GM21825 (cell line): ENCODE measurements at regions not wholly inside any gene's neighbourhood (a gene's known extent, or its start where the extent isn't known, plus 50 kb on each side); places are given as distances from the start of the nearest gene placed in this dataset.

ENCODE experiments used
- ATAC-seq: cut with Tn5 transposase; IDR thresholded peaks from one replicate; pipeline ENCODE4 v1.9.1; 2021; ENCODE audit warnings: mild to moderate bottlenecking, moderate library complexity; ENCODE audit not compliant: unreplicated experiment

DNA sequence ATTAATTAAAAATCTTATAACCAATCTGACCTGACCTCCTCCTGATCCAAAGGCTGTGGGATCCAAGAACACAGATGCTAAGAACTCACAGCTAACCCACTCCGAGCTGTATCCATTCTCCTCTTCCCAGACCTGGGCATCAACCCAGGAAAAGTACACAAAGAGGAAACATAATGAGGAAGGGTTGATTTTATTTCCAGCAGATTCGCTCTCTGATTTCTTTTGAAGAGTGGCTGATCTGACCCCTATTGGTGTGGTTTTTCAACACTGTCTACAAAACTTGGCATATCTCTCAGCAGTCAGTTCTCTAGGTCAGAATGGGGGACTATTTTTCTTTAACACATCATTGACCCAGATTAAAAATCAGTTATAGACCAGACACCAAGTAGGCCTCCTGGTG, 201.9 kb upstream of the UBASH3B start:
- ATAC-seq = no peak

DNA sequence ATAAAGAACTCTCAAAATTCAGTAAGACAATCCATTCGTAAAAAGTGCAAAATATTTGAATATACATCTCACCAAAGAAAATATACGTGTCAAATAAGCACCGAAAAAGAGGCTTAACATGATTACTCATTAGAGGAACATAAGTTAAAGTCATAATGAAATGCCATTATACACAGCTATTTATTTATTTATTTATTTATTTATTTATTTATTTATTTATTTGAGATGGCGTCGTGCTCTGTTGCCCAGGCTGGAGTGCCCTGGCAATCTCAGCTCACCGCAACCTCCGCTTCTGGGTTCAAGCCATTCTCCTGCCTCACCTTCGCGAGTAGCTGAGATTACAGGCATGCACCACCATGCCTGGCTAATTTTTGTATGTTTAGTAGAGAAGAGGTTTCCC, 203.6 kb upstream of the UBASH3B start:
- ATAC-seq = no peak

DNA sequence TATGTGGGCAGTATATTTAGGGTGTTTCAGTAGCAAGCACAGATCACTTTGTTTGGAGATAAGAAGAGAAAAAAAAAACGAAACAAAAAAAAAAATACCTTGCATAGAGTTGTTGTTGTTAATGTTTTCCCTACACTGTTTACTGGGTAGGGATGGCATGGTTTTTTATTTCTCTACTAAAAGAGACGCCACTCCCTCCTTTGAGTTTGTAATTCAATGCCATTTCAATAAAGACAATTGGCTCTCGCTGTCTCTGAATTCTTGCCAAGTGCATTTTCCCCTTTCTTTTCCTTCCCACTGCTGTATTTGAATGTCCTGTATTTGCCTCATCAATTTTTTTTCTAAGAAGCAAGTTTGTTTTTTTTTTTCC, 213.9 kb upstream of the UBASH3B start:
- ATAC-seq = no peak

DNA sequence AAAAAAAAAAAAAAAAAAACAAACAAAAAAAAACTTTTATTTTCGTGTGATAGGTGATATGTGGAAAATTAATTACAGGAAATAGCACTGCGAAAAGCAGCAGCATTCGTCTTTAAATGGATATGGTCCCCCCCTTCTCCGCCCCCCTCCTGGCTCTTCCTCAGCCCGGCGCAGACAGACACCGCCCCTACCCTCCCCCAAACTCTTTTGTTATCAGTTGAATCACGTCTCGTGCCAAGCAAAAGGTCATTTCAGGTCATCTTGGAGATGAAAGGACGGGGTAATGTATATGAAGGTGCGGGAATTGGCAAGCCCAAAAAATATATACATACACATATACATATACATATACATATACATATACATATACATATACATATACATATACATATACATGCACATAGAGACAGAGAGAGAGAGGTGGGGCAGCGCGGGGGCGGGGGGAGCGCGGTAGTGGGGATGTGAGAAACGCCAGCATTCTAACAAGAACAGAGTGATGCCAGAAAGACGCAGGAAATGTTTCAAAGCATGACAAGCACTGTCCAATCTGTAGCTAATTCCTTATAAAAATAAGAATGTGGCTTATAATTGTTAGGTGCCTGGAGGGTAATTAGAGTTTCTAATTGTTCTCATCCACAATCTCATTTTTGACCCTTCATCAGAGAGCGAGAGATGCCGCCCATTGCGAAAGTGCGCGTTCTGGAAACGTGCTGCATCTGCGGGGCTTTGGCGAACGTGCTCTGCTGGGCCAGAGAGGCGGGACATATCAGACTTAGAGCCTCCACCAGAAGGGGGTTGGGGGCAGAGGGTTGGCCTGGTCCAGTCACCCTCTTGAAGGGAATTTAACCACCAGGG, 214.5 kb upstream of the UBASH3B start:
- no peak for ATAC-seq

DNA sequence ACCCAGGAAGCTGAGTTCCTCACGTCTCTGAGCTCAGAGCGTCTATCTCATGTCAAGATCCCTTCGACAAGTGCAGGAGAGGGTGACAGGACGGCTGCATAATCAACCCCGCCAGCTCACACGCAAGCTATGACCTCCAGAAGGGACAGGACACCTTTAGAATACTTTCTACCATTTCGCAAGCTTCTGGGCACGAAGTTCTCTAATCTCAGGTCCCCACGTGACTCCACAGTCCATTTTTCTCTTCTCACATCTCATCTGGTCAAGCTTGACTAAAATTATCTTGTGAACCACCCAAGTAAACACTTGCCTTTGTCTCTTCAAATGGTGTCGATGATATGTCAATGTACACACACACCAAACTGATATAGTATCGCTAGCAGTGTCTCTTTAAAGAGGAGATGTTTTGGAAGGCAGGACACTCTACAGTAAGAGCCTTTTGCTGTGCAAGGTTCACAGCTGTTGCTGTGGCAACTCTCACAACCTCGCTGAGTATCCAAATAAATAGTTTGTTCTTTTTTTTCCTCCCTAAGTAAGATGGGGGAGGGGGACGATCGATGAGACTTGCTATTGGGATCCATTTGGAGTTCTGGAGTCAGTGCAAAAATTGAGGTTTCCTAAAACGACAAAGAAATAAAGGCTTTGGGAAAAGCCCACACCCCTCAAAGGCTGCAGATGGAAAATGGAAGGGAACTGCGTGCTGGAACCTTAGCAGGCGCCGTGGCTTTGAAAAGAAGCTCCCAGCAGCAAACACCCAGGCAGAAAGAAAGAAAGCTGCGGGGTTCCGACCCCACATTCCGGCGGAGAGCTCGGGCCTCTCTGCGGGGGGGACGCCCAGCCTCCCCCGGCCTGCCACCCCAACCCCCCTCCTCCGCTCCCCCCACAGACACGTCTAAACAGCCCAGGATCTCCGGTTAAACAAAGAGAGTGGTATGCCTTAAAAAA, 215.4 kb upstream of the UBASH3B start:
- no peak for ATAC-seq

DNA sequence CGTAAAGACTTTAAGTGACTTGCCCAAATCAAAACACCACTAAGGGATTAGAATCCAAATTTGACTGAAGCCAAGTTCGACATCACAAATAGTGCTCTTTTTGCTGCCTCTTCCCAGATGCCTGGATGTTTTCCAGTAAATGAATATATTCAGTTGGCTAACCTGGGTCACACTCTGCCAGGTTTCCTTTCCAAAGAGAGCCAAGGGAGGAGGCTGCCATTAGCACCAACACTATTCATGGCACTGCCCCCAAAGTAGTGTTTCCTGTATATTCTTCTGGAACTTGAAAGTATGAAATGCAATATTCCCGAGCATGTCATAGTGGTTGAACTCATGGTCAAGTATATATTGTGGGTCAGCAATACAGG, 219.3 kb upstream of the UBASH3B start:
- ATAC-seq = no peak

DNA sequence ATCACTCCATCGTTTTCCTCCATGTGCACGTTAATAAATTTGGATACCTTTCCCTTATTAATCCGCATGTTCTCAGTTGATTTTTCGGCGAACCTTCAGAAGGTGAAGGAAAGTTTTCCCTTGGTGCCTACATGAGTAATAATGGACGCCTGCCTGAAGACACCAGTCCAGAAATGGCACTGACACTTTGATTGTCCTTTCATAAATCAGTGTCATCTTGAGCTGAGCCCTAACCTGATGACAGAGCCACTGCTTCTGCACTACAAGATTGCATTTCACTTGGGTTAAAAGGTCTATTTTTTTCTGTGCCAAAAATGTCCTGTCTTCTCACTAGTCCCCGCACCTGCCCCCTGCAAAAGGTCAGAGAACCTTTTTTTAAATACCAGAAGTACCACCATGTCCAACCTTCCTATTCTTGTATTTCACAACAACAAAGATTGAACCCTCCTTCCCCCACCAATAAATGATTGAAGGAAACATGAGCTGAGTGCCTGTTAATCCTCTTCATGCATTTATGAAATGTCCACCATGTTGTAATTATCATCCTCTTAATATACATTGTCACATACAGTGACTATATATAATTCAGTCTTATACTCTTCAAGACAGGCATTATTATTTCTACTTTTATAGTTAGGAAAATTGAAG, 219.9 kb upstream of the UBASH3B start:
- no peak for ATAC-seq

DNA sequence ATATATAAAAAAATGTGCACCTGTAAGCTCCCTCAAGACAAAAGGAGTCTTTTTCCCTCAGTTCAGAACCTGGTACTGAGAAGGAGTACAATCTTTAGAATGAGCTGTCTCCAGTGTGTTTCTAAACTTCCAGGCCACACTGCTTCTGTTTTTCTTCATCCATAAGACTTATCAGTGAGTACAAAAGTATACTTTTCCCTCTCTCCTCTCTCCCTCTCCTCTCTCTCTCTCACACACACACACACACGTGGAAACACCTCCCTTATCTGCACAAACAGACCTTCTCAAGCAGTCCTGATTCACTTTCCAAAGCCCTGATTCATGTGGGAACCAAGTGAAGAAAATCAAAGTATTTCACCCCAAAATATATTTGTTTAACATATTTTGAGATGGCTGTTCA, 220.7 kb upstream of the UBASH3B start:
- ATAC-seq = no peak

DNA sequence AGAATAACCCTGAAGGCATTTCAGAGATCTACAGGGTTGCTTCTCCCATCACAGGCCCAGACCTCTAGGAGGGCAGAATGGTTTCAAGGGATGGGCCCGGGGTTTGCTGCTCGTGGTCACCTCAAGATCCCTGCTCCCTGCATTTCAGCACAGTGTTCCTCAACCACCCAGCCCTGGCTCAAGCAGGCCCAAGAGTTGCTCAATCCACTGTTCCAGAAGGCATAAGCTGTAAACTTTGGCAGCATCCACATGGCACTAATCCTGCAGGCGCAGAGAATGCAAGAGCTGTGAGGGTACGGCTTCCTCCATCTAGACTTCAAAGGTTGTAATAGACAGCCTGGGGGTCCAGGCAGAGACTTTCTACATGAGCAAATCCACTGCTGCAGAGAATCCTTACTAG, 225.0 kb upstream of the UBASH3B start:
- no peak for ATAC-seq

DNA sequence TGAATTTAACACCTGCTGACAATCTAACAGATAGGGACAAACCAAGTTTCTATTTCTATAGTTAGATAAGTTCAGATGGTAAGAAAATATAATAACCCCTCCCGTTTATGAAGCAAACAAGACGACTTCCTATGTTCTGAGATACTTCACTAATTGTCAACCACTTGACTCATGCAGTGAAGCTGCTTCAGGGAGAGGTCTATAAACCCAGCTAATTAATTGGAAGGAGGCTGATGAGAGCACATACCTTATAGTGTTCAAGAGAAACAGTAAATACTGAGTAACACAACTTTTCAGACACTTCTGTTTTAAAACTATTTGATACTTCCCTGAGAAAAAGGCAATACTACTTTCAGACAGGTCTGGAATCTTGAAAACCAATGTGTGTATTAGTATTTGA, 229.4 kb upstream of the UBASH3B start:
- ATAC-seq = no peak

DNA sequence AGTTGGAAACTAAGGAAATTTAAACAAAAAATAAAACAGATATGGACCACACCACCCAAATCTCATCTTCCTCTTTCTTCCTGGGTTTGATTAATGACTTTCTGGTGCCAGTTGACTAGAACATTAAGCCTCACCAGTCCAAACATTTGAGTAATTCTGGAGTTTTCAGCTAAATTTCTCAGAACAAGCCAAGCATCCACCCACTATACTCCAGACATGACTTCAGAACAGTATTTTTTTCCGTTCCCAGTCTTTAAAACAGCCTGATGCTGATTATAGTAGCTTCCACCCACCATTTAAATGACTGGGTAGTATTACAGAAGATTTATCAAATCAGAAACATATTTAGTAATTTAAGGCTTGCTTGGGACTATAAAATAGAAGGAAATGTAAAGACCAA, 230.9 kb upstream of the UBASH3B start:
- ATAC-seq = no peak

DNA sequence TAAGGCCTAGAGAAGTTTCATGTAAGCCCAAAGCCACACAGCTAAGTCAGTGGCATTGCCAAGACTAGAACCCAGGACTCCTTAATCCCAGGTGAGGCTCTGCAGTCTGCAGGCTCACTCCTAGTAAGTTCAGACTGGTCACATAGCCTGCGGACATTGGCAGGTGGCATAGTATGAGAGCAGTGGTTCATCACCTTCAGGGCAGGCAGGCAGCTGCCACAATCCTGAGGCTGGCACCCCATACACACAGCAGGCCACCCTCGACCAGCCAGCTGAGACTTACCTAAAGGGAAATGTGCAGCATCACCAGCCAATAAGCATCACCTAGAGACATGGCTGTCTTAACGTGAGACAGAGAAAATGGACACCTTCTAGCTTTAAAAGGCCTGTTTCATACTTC, 231.6 kb upstream of the UBASH3B start:
- ATAC-seq = no peak

DNA sequence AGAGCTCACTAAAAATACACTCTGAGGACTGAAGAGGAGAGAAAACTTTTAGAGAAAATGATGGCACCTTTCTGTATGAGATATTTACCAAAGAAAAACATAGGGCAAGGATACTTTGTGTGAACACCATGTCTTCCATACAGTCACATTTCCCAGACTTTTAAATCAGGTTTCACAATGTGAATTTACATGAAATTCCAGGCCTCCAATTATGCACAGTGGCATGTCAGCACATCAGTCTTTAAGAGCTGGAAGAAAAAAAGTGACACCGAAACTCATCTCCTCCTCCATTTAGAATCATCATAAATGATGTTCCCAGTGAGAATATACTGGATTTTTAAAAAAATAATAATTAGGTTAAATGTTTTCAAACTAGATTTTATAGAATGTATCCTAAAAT, 232.2 kb upstream of the UBASH3B start:
- no peak for ATAC-seq

DNA sequence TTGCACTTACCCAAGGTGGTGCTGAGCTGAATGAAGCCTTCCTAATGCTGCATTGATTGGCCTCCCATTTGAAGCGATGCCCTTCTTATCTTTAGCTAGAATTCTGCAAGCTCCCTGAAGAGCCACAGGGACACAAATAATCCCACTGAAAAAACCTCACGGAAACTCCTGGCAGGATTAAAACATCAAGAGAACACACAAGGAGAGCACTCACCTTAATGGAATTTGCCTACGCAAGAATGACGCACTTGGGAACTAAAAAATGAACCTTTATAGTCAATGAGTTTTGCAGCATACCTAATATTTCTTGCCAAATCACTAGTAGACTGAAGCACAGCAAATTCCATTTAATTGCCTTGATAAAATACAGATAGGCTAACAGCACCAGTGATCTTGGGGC, 232.8 kb upstream of the UBASH3B start:
- ATAC-seq = no peak

DNA sequence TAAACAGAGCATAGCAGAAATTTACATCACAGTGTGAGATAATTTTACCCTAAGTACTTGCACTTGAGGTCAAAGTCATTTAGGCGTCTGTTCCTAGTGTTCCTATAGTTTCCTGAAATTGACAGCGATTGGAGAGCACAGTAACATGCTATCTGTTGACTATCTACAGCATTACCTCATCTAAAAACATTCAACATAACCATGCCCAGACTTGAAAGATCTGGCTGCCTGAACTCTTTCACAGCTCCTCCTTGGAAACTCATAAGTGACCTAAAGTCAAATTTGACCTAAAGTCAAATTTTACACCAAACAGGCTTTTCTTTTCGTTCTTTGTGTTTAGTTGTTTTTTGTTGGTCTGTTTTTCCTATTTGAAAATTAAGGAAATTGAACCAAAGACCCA, 233.8 kb upstream of the UBASH3B start:
- no peak for ATAC-seq

DNA sequence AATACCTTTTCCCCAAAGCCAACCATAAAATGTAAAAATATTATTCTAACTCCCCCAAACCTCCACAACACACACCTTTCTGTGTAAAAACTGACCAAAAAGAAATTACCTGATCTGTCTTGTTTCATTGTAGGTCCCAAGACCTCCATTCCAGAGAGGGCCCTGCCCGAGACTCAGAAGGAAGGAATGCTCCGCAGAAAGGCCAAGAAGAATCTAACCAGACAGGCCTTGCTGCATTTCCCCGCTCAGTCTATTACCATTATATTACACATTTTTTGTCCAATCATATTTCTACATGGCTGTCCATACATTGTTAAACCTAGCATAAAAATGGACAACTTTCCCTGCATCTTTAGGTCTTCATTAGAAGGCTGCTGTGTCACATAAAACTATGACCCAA, 237.5 kb upstream of the UBASH3B start:
- ATAC-seq = no peak

DNA sequence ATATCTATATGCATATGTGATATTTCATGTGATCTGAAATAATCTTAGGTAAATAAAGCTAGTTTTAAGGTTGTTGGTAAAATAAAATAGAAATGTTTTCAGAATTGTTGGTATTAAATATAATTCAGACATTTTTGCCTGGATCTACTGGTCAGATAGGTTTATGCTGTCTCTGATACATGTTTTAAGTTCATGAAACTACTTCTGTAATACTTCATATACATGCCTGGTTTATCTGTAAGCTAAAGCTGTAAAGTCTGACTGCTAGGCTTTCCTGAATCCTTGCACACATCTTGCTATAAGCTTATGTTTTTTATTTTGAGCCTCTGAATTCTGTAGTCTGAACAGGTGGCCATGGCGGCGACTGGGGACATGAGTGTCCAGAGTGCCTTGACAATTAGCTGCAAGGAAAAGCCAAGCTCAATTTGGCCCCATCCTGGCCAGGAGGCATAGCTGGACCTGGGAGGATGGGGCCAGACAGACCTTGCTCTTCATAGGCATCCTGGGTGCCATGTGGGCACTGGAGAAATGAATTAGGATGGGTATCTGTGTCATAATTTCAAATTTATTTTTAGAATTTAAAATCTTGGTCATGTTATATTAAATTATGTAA, 241.0 kb upstream of the UBASH3B start:
- ATAC-seq = no peak

DNA sequence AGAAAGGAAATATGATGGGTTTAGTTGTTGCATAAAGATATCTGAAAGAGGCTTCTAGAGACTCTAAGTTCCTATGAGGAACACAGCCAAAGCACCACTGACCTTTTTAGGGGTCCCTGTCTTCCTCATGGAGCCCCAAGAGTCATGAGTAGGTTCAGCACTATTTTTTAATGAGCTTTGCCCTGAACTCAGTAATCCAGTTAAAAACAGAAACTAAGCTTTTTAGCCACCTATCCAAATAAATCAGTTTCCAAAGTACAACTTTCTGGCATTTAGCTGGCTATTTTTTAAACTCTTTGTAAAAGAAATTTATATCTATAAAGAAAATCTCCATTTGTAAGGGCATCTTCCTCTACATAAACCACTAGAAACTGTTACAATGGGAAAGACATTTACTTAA, 241.8 kb upstream of the UBASH3B start:
- no peak for ATAC-seq

DNA sequence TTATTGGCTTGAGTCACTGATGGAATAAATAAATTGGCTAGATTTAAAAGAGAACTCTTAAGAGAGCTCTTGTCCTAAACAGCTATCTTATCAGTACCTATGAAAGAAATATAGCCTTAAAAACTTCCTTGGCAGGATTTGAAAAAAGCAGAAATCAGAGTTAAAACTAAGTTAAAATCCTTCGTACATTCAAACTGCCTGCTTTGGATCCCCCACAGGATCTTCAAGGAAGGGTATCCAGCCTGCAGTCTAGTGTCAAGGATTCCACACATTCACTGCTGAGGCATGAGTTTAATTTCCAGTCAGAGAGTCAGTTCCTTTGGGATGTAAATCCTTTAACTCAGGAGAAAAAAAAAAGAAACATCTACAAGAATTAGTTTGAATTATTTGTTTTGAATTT, 242.9 kb upstream of the UBASH3B start:
- no peak for ATAC-seq

DNA sequence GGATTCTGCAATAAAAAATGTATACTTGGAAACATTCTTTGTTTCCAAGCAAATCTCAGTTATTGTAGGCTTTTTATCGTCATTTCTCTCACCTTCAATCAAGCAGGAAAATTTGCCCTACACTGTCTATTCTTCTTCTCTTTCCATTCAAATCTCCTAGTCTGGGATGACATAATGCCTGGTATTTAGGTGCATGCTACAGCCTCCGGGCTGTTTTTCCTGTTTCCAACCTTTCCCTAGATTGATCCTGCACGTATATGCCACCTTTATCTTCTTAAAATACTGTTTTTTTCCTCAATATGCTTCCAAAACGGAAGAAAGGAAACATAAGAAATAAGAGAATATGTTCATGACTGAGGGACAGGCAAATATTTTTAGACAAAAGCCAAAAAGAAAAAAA, 249.1 kb upstream of the UBASH3B start:
- ATAC-seq = no peak
